GM12878 (cell line): ENCODE measurements at regions not wholly inside any gene's neighbourhood (a gene's known extent, or its start where the extent isn't known, plus 50 kb on each side); places are given as distances from the start of the nearest gene placed in this dataset.

Experiments
- ATAC-seq: fragments of 200-7000 bp; cut with Tn5 transposase; 3 replicates; pipeline ENCODE4 v1.9.1; 2020; ENCODE audit warnings: mild to moderate bottlenecking, moderate library complexity
- BruUV-seq: library from RNA; stranded (reverse); fragments of 400-500 nt; replicated peaks from 2 replicates; lab custom pipeline; 2021; lab: Mats Ljungman, UMichigan
- CTCF ChIA-PET: fragments of 300-600 bp; sonication (Branson Sonifier 250); formaldehyde crosslinking; extraction: SDS; loops from one replicate; lab custom pipeline; 2021; ENCODE audit warnings: inconsistent platforms; lab: Yijun Ruan, JAX
- POLR2A ChIA-PET: fragments of 350-600 bp; formaldehyde crosslinking; extraction: SDS; loops from one replicate; lab custom pipeline; 2021; ENCODE audit warnings: inconsistent platforms; lab: Charles Lee
- RAD21 ChIA-PET: fragments of 300-600 bp; sonication (Branson Sonifier 250); formaldehyde crosslinking; loops from one replicate; lab custom pipeline; 2023; ENCODE audit warnings: antibody characterized with exemption; ENCODE audit not compliant: unreplicated experiment; lab: Charles Lee
- SMC1A ChIA-PET: fragments of 300-600 bp; sonication (Branson Sonifier 250); formaldehyde crosslinking; loops from one replicate; lab custom pipeline; 2023; ENCODE audit not compliant: unreplicated experiment, uncharacterized antibody; lab: Charles Lee
- DNase-seq: peaks from one replicate; pipeline ENCODE4 v3.0.0-alpha.2; 2011; ENCODE audit warnings: low read depth, low spot score
- FAIRE-seq: peaks from 3 replicates; lab custom pipeline; 2011; peaks lifted over from hg19 to GRCh38; lab: Jason Lieb, UNC
- H2AFZ ChIP-seq: 2 replicates; pipeline ENCODE4 v1.6.0; 2011; ENCODE audit warnings: low read depth, low read length, control low read depth; ENCODE audit not compliant: control insufficient read depth
- H3K27ac ChIP-seq: 2 replicates; pipeline ENCODE4 v1.5.1; 2011; ENCODE audit warnings: control low read depth; ENCODE audit not compliant: control insufficient read depth, insufficient read depth
- H3K27me3 ChIP-seq, 2 experiments: replicated peaks in 1 of 2; 2 replicates each; pipeline versions ENCODE4 v1.6.0 to v1.6.1; 2011; ENCODE audit warnings: low read length in 1 of 2; ENCODE audit not compliant: control insufficient read depth in 2 of 2, insufficient read depth in 2 of 2
- H3K36me3 ChIP-seq, 2 experiments: 2 replicates each; pipeline ENCODE4 v1.5.1; 2011; ENCODE audit warnings: low read length in 1 of 2; ENCODE audit not compliant: control insufficient read depth in 2 of 2, insufficient read depth in 2 of 2
- H3K4me1 ChIP-seq: 2 replicates; pipeline ENCODE4 v1.6.1; 2011; ENCODE audit warnings: mild to moderate bottlenecking, low read length, moderate library complexity, mixed read lengths; ENCODE audit not compliant: control insufficient read depth, insufficient read depth
- H3K4me2 ChIP-seq: 2 replicates; pipeline ENCODE4 v1.6.0; 2011; ENCODE audit warnings: control low read depth; ENCODE audit not compliant: control insufficient read depth, insufficient read depth
- H3K4me3 ChIP-seq: fragments of 200-600 bp; sonication (generic); 2 replicates; pipeline ENCODE4 v1.5.1; 2016
- H3K79me2 ChIP-seq: 2 replicates; pipeline ENCODE4 v1.6.0; 2011; ENCODE audit warnings: low read length; ENCODE audit not compliant: control insufficient read depth, insufficient read depth
- H3K9ac ChIP-seq: 2 replicates; pipeline ENCODE4 v1.8.0; 2011; ENCODE audit warnings: low read length, control low read depth, mixed read lengths; ENCODE audit not compliant: control insufficient read depth, insufficient read depth
- H3K9me3 ChIP-seq: replicated peaks from 3 replicates; pipeline ENCODE4 v1.5.1; 2011; ENCODE audit warnings: mild to moderate bottlenecking, low read length; ENCODE audit not compliant: control insufficient read depth, insufficient read depth
- H4K20me1 ChIP-seq: 2 replicates; pipeline ENCODE4 v1.6.0; 2011; ENCODE audit not compliant: control insufficient read depth, insufficient read depth
- CHD1 ChIP-seq: IDR thresholded peaks from 2 replicates; pipeline ENCODE4 v1.6.1; 2012; ENCODE audit warnings: low read depth, low read length, improper control_type of control experiment
- DPF2 ChIP-seq: fragments of 450-650 bp; IDR thresholded peaks from 2 replicates; pipeline ENCODE4 v1.6.1; 2017; ENCODE audit warnings: mild to moderate bottlenecking
- EZH2 ChIP-seq: IDR thresholded peaks from 2 replicates; pipeline ENCODE4 v1.6.1; 2012; ENCODE audit warnings: low read depth, mild to moderate bottlenecking, control low read depth, inconsistent platforms, low read length, borderline replicate concordance; ENCODE audit not compliant: control insufficient read depth
- FOXK2 ChIP-seq: fragments of 450-650 bp; IDR thresholded peaks from 2 replicates; pipeline ENCODE4 v1.6.1; 2017; ENCODE audit warnings: mild to moderate bottlenecking, moderate library complexity
- FOXM1 ChIP-seq: IDR thresholded peaks from 2 replicates; pipeline ENCODE4 v1.6.1; 2012; ENCODE audit warnings: low read depth, mild to moderate bottlenecking, inconsistent platforms, low read length, moderate library complexity
- LARP7 ChIP-seq: fragments of 450-650 bp; IDR thresholded peaks from 2 replicates; pipeline ENCODE4 v1.6.1; 2017; ENCODE audit warnings: mild to moderate bottlenecking
- POLR2AphosphoS5 ChIP-seq: IDR thresholded peaks from 2 replicates; pipeline ENCODE4 v1.6.1; 2011; ENCODE audit warnings: mild to moderate bottlenecking, low read length, inconsistent platforms
- RBBP5 ChIP-seq: fragments of 200-600 bp; sonication (generic); conservative IDR thresholded peaks from 2 replicates; pipeline ENCODE4 v1.6.1; 2016
- RFX5 ChIP-seq: IDR thresholded peaks from 2 replicates; pipeline ENCODE4 v1.6.1; 2011; ENCODE audit warnings: low read depth, low read length, improper control_type of control experiment
- RUNX3 ChIP-seq: IDR thresholded peaks from 2 replicates; pipeline ENCODE4 v1.6.1; 2012; ENCODE audit warnings: low read length, inconsistent platforms
- SPI1 ChIP-seq: IDR thresholded peaks from 2 replicates; pipeline ENCODE4 v1.6.1; 2011; ENCODE audit warnings: low read depth, mild to moderate bottlenecking, low read length, moderate library complexity, borderline replicate concordance; ENCODE audit not compliant: insufficient read depth
- TAF1 ChIP-seq: IDR thresholded peaks from 2 replicates; pipeline ENCODE4 v1.6.1; 2011; ENCODE audit warnings: mild to moderate bottlenecking, low read depth, low read length, borderline replicate concordance
- TCF7 ChIP-seq: IDR thresholded peaks from 2 replicates; pipeline ENCODE4 v1.6.1; 2014; ENCODE audit warnings: antibody characterized with exemption, borderline replicate concordance
- YBX1 ChIP-seq: fragments of 450-650 bp; IDR thresholded peaks from 2 replicates; pipeline ENCODE4 v1.6.1; 2016; ENCODE audit warnings: antibody characterized with exemption
- ZNF207 ChIP-seq: fragments of 450-650 bp; IDR thresholded peaks from 2 replicates; pipeline ENCODE4 v1.6.1; 2014; ENCODE audit warnings: antibody characterized with exemption, mild to moderate bottlenecking, borderline replicate concordance
- WGBS: methylation state at CpG from one replicate; pipeline ENCODE4 v1.1.6; 2016; ENCODE audit warnings: low lambda C conversion rate; ENCODE audit not compliant: insufficient replicate concordance, insufficient coverage; ENCODE audit errors: missing lambda C conversion rate; 5-methylcytosine and 5-hydroxymethylcytosine counted together
- in situ Hi-C: fragments of 300-500 bp; cut with MboI; formaldehyde crosslinking; loops from 9 replicates; pipeline ENCODE4 v1.14.3; 2018; ENCODE audit warnings: mixed read lengths
- intact Hi-C: fragments of 100-400 bp; cut with micrococcal nuclease; formaldehyde crosslinking; loops from one replicate; pipeline ENCODE4 v1.14.2; 2022; ENCODE audit not compliant: unreplicated experiment
- TF ChIP-seq, protein P1 (sequence below): fragments of 450-650 bp; IDR thresholded peaks from 2 replicates; pipeline ENCODE4 v1.6.1; 2017; ENCODE audit warnings: borderline replicate concordance
- TF ChIP-seq, protein P2 (sequence below): IDR thresholded peaks from 2 replicates; pipeline ENCODE4 v1.6.1; 2012; ENCODE audit warnings: low read depth, low read length, improper control_type of control experiment

DNA sequence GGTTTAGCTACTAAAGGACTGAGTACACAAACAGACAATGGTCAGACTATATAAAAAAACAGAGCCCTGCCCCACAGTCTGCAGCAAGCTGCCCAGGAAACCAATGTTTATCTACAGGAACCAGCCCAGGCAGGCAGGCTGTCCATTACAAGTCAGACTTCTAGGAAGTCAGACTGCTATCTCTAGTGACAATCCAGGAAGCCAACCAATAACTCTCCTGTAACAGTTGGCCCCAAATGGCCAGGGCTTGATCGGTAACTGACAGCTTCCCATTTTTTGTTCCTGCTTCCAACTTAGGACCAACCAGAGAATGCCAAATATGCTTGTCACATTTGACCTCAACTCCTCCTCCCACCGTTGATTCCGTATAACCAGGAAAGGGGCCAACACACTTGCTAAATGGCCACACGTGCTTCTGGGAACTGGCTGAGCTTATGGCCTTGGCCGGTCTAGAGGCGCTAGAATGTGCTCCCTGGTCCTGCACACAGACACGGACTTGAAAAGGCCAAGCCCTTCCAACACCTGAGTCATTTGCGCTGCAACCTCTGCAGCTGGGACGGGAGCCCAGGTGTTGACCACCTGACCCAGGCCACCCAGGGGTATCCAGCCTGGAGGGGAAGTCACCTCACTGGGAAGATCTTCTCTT, 79.6 kb upstream of the CDK20 start:
- CTCF ChIA-PET = no interaction called here
- H3K4me1 ChIP-seq = no peaks in the 10 kb centered on the region
- no peak overlapping the region for H3K4me2 ChIP-seq
- POLR2A ChIA-PET = no interaction called here
- ATAC-seq (no peak), FAIRE-seq (no peak), DNase-seq (no peak)
- SMC1A ChIA-PET = no interaction called here
- WGBS = 45% methylated on average over 9 of the region's 9 CpGs
- H3K27ac ChIP-seq = no peak overlapping the region
- intact Hi-C loops = no loop called here
- H4K20me1 ChIP-seq = no peaks in the 10 kb centered on the region
- H3K9me3 ChIP-seq = no peaks in the 10 kb centered on the region
- RAD21 ChIA-PET = no interaction called here
- no TSS peak for BruUV-seq
- no peak for TF ChIP-seq RFX5
- no peak overlapping the region for H3K9ac ChIP-seq
- H3K36me3 ChIP-seq = no peaks in the 10 kb centered on the region
- H3K27me3 ChIP-seq = no peaks in the 10 kb centered on the region
- H3K4me3 ChIP-seq = no peak overlapping the region
- H3K79me2 ChIP-seq = no peaks in the 10 kb centered on the region
- no peak overlapping the region for H2AFZ ChIP-seq
- in situ Hi-C loops = no loop called here

DNA sequence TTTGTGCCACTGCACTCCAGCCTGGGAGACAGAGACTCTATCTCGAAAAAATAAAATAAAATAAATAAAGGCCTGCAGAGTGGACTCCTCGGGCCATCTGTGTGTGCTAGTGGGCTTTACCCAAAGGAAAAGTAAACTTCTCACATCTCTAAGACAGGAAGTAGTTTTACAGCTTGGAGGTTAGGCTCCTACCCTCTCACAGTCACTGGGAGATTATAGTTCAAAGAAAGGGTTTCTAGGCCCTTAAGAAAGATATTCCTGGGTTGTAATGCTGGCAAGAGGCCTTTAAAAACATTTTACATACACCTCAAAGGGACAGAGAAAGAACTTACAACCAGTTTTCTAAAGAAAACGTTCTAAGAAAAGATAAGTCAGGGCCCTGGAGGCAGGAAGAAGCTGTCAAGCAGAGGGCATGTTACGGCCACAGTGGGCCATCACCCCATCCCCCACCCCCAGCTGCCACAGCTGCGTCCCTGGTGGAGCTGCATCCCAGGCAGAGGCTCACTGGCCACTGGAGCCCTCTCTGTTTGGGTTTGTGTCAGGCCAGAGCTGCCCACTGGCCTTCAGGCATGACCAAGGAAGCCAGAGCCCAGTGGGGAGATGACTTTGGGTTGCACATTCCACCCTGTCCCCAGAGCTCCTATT, 78.1 kb upstream of the CDK20 start:
- POLR2A ChIA-PET = no interaction called here
- no peak for TF ChIP-seq TAF1
- no peak for TF ChIP-seq RBBP5
- no peak for TF ChIP-seq FOXM1
- no peak for TF ChIP-seq LARP7
- no peak for TF ChIP-seq SPI1
- no peak for TF ChIP-seq EZH2
- TF ChIP-seq CHD1 = no peak
- TF ChIP-seq ZNF207 = no peak
- no peak for TF ChIP-seq TCF7
- TF ChIP-seq YBX1 = no peak
- TF ChIP-seq FOXK2 = no peak
- TF ChIP-seq RUNX3 = no peak
- no peak for TF ChIP-seq DPF2
- TF ChIP-seq, protein P1, sequence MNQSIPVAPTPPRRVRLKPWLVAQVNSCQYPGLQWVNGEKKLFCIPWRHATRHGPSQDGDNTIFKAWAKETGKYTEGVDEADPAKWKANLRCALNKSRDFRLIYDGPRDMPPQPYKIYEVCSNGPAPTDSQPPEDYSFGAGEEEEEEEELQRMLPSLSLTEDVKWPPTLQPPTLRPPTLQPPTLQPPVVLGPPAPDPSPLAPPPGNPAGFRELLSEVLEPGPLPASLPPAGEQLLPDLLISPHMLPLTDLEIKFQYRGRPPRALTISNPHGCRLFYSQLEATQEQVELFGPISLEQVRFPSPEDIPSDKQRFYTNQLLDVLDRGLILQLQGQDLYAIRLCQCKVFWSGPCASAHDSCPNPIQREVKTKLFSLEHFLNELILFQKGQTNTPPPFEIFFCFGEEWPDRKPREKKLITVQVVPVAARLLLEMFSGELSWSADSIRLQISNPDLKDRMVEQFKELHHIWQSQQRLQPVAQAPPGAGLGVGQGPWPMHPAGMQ = no peak
- TF ChIP-seq, protein P2, sequence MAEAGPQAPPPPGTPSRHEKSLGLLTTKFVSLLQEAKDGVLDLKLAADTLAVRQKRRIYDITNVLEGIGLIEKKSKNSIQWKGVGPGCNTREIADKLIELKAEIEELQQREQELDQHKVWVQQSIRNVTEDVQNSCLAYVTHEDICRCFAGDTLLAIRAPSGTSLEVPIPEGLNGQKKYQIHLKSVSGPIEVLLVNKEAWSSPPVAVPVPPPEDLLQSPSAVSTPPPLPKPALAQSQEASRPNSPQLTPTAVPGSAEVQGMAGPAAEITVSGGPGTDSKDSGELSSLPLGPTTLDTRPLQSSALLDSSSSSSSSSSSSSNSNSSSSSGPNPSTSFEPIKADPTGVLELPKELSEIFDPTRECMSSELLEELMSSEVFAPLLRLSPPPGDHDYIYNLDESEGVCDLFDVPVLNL = no peak
- no peak for TF ChIP-seq POLR2AphosphoS5

More for the DNA sequence above, 78.1 kb upstream of the CDK20 start:
- 0% methylated on average over 5 of the region's 5 CpGs for WGBS
- FAIRE-seq (no peak), ATAC-seq (no peak), DNase-seq (no peak)
- Histone ChIP-seq H4K20me1 (no peaks in the 10 kb centered on the region), H3K4me2 (no peak overlapping the region), H3K9me3 (no peaks in the 10 kb centered on the region), H3K4me1 (no peaks in the 10 kb centered on the region), H3K36me3 (no peaks in the 10 kb centered on the region), H3K9ac (no peak overlapping the region), H3K27me3 (no peaks in the 10 kb centered on the region), H3K27ac (no peak overlapping the region), H2AFZ (no peak overlapping the region), H3K4me3 (no peak overlapping the region), H3K79me2 (no peaks in the 10 kb centered on the region)
- SMC1A ChIA-PET = no interaction called here
- intact Hi-C loops (no loop called here), in situ Hi-C loops (no loop called here)
- no TSS peak for BruUV-seq
- CTCF ChIA-PET = interaction anchor here (0.6 kb wide), 1 partner anchor 564 kb away, joined by 4 read pairs; no protein-coding TSS in a partner anchor
- RAD21 ChIA-PET = no interaction called here
